ENCODE measurements at regions not wholly inside any gene's neighbourhood (a gene's known extent, or its start where the extent isn't known, plus 50 kb on each side); places are given as distances from the start of the nearest gene placed in this dataset.
"Not testable (repeated sequence)": the region's sequence is repeated elsewhere in the genome, so short reads cannot be mapped to it uniquely, and the experiment has no call there.

GRCh38 chr7:27032839-27033238 lies 63.0 kb downstream of the HOXA1 start:
- ATAC-seq (no peak), DNase-seq (no peak)

- DNase-seq = no peak
Observed at GRCh38 chr7:27031289-27032172, 64.3 kb downstream of the HOXA1 start.

DNA sequence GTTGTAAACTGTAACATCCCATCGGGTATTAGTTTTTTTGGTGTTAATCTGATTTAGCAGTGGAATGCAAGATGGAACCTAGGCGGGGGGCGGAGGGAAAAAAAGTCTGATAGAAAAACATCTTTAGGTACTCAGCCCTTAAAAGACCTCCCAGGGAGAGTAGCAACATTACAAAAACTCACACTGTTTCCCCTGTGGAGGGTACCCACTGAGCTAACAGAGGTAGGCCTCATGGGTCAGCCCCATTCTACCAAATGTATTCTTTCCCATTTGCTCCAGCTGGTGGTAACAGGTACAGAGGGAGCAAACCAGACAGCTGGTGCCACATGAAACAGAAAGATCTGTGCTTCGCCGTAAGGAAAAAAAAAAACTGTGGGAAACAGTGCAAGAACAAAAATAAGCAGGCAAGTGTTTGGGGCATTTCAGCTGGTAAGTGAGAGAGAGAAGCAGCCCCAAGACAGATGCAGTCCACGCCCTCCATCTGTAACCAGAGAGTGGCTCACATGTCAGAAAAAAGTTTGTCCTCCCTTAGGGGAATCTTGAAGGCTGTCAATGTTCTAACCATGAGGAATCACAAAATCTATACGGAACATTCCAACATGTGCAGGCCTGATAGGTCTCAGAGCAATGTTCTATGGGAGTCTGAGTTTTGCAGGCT lies 65.3 kb downstream of the HOXA1 start:
- no peak for ATAC-seq
- no peak for DNase-seq

More at GRCh38 chr7:27031289-27032172, 64.3 kb downstream of the HOXA1 start:
- peak; percentile 28 for ATAC-seq

DNA sequence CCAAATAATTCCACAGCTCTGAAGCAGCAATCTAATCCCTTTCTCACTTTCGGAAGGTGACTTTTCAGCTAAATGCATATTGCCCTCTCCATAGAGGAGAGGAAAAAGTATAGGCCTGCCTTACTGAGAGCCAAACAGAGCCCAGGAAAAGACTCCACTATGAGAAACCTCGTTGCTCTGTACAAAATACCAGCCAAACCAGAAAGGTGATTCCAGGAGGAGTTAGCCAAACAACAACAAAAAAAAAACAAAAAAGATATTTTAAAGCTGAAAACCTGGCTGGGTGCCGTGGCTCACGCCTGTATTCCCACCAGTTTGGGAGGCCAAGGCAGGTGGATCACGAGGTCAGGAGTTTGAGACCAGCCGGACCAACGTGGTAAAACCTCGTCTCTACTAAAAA lies 70.5 kb downstream of the HOXA1 start:
- DNase-seq (no peak), ATAC-seq (no peak)

- ATAC-seq (no peak), DNase-seq (no peak)
Observed at GRCh38 chr7:27010068-27010467, 85.7 kb downstream of the HOXA1 start.

DNA sequence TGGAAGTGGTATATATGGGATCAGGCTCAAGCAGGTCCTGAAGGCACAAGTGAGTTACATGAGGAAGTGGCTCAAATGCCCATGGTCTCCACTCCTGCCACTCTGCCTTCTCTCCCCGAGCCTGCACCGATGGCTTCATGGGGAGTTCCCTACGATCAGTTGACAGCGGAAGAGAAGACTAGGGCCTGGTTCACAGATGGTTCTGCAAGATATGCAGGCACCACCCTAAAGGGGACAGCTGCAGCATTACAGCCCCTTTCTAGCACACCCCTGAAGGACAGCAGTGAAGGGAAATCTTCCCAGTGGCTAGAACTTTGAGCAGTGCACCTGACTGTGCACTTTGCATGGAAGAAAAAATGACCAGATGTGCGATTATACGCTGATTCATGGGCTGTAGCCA lies 95.3 kb downstream of the HOXA1 start:
- DNase-seq (no peak), ATAC-seq (no peak)

DNA sequence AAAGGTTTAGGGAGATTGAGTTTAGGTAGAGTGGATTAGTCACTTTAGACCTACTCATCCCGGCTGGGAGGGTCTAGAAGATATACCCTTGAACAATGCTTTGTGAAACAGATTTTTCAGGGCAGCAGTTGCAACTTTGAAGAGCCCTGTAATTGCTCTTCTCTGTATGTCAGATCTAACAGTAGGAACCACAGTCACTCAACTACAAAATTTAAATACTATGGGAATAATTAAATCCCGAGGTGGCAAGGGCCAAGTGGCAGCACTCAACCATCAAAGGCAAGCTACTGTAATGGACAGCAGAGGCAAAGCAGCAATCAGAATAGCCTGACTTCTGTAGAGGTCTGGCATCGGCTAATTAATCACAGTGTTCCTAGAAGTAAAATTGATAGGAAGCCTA lies 97.5 kb downstream of the HOXA1 start:
- not testable (repeated sequence) for ATAC-seq

DNA sequence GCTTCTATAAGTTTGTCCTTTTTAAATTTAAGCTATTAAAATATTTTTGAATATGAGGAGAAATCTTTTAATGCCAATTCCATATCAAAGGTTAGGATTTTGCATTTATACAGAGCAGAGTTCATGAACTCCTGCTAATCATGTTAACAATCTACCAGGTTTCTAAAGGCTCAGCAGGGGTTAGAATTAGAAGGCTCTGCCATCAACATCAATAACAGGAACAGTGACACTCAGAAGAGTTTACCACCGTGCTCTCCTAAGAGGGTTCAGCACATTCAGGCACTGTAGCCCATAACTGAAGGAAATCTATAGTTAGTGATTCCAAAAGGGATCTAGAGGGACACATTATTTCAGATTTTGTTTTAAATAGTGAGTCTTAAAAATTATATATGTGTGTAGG lies 100.1 kb downstream of the HOXA1 start:
- DNase-seq (no peak), ATAC-seq (no peak)

More for the DNA sequence above, 97.5 kb downstream of the HOXA1 start:
- DNase-seq = not testable (repeated sequence)

DNA sequence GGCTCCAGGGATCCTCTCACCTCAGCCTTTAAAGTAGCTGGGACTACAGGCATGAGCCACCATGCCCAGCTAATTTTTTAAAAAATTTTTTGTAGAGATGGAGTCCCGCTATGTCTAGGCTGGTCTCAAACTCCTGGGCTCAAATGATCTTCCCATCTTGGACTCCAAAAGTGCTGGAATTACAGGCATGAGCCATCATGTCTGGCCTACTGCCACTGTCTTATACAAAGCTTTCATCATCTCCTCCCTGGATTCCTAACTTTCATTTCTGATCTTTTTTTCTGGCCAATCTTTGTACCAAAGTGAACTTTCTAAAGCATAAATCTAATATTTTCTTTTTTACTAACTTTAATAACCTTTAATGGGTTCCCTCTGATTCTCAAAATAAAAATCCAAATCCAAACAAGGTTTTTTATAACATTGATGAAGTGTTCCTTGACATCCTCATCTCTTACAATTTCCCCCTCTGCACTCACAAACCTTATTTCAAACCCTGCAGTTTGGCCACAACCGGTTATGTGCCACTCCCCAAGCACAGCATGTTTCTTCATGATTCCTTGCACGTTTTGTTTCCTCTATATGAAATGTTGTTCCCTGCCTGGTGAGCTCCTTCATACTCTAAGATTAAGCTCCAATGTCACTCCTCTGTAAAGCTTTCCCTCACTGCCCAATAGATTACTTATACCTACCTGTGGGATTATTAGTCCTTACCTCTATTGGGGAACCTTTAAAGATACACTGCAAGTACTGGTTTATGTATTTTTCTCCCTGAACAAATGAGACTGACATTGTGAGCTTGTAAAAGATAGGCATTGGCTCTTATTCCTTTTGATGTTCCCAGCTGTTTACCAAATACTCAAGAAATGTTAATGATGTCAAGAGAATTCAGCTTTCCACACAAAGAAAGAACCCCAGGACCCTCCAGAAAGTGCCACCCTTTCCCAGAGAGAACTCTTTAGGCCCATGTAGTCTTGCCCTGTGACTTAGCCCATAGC lies 101.7 kb downstream of the HOXA1 start:
- ATAC-seq = no peak
- no peak for DNase-seq

GRCh38 chr7:26992670-26993069 lies 103.1 kb downstream of the HOXA1 start:
- DNase-seq = no peak
- no peak for ATAC-seq

DNA sequence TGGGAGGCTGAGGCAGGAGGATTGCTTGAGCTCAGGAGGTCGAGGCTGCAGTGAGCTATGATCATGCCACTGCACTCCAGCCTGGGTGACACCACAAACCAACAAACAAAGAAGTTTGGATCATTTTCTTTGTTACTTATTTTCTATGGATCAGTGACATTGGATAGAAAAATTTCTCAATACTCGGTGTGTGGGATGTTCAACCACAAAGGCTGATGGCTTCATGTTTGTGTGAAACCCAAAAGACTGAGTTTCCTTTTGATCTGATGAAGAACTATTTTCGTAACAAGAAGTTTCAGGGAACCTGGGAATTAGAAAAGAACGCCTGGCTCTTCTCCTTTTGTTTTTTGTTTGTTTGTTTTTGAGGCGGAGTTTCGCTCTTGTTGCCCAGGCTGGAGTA lies 104.0 kb downstream of the HOXA1 start:
- ATAC-seq = no peak
- DNase-seq = no peak

- ATAC-seq (no peak), DNase-seq (no peak)
Observed at GRCh38 chr7:26989897-26990670, 105.7 kb downstream of the HOXA1 start.

- DNase-seq (no peak), ATAC-seq (no peak)
Observed at GRCh38 chr7:26988836-26989374, 106.9 kb downstream of the HOXA1 start.

GRCh38 chr7:26987338-26987737 lies 108.5 kb downstream of the HOXA1 start:
- ATAC-seq (no peak), DNase-seq (no peak)

- ATAC-seq = no peak
Observed at GRCh38 chr7:26978146-26978545, 113.8 kb upstream of the SKAP2 start.

GRCh38 chr7:26976840-26977239 lies 112.5 kb upstream of the SKAP2 start:
- ATAC-seq (no peak), DNase-seq (no peak)

More at GRCh38 chr7:26978146-26978545, 113.8 kb upstream of the SKAP2 start:
- DNase-seq = no peak

GRCh38 chr7:26971924-26972323 lies 107.5 kb upstream of the SKAP2 start:
- not testable (repeated sequence) for DNase-seq, ATAC-seq

GRCh38 chr7:26965724-26966123 lies 101.3 kb upstream of the SKAP2 start:
- no peak for DNase-seq
- no peak for ATAC-seq

DNA sequence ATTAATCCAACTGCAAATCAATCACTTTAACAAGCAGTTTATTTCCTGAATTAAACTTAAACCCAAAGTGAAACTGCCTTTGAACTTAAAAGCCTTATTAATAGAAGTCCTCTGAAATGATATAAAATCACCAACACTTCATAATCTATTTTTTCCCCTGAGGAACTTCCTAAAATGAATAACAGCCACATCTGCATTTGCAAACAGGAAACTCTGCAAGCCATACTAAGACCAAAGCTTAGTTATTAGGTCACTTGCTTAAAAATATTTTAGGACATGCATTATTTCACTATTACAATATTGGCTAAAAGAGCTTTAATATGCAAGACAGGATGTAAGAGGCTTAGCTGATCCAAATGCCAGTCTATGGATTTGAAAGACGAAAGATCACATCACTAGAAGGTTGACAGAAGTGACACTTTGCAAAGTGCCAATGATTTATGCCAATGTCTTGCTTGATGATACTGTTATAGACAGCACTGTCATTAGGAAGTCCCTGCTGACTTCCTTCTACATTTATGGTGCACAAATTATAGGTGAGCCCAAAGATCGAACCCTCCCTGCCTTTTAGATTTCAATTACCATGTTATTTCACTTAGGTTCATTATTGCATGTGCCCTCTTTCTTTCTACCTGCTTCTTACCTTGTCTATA lies 99.9 kb upstream of the SKAP2 start:
- ATAC-seq (no peak), DNase-seq (no peak)

GRCh38 chr7:26959290-26959689 lies 94.9 kb upstream of the SKAP2 start:
- no peak for ATAC-seq
- DNase-seq = no peak

DNA sequence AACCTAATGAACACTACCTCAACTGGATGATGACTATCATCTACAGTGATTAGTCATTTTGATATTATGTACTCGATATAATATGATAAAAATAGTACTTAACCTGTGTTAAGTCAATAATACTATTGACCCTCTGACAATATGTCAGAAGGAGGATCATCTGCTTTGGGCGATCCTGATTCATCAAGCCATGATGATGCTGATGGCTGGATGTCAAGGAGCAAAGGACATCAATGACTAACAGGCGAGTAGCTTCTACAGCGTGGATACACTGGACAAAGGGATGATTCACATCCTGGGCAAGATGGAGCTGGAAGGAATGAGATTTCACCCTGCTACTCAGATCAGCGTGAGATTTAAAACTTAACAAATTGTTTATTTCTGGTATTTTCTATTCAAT lies 94.4 kb upstream of the SKAP2 start:
- no peak for ATAC-seq
- no peak for DNase-seq

Data from stimulated activated naive CD8-positive, alpha-beta T cell treated with anti-CD3 and anti-CD28 coated beads, Interleukin-15, Interleukin-2, amounts not matched to agents 100 U/mL and 50 U/mL, for 24 hours (primary cell).